HG03108 (cell line): ENCODE measurements at regions not wholly inside any gene's neighbourhood (a gene's known extent, or its start where the extent isn't known, plus 50 kb on each side); places are given as distances from the start of the nearest gene placed in this dataset.

ENCODE experiments used
- ATAC-seq: cut with Tn5 transposase; IDR thresholded peaks from one replicate; pipeline ENCODE4 v1.9.1; 2021; ENCODE audit warnings: moderate library complexity; ENCODE audit not compliant: unreplicated experiment

GRCh38 chr2:37541516-37541915 lies 129.9 kb downstream of the CDC42EP3 start:
- ATAC-seq = no peak

DNA sequence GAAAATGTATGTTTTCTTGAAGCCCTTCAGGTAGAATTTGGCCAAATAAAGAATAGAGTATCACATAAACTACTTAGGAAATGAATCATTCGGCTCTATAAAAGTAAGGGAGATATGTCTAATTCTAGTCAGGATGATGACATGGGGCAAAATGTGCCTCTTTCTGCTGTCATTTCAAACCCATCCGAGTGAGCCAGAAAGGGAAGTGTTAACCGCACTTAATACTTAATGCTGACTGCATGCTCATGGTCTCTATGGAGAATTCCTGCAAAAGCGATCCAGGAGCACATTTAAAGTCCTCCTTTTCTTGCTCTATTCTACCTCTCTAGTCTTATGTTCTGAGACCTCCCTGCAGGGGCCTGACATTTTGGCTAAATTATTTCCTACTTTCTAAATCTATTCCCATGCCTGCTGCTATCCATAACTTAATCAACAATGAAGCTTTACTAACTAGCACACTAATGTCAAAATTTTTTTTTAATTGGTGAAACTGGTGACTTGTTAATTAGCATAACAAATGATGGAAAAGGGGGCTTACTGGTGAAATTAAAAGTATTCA lies 127.4 kb downstream of the CDC42EP3 start:
- ATAC-seq = no peak

GRCh38 chr2:37544591-37545031 lies 126.8 kb downstream of the CDC42EP3 start:
- no peak for ATAC-seq

DNA sequence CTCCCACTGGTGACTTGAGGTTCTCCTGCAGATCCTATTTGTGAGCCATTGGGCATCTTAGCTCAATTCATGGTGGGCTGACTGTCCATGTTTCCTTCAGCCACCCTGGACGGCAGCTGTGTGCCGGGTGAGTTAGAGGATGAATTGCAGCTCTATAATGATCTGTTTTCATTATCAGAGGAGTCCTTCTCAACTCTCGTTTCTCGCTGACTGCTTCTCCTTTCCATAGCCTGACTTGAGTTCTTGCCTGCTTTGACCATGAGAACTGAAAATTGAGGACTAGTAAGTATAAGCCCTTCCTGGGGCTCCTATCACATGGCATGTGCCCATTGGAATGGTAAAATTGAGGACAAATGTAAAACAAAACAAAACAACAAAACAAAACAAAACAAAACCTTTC lies 121.8 kb downstream of the CDC42EP3 start:
- no peak for ATAC-seq

DNA sequence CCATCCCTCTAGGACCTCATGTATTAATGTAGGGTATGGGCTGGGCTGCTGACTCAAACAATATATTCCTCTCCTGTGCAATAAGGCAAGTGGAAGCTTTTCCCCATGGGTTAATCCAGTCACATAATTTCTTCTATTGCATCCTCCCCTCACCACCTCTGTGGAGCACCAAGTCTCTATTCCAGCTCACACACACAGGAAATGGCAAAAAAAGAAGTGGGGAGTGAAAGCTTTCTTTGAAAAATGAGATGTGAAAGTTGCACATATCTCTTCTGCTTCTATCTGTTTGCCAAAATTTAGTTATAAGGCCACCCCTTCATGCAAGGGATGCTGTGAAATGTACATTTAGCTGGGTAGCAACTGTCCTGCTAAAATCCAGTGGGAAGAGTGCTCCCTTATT lies 121.3 kb downstream of the CDC42EP3 start:
- no peak for ATAC-seq

DNA sequence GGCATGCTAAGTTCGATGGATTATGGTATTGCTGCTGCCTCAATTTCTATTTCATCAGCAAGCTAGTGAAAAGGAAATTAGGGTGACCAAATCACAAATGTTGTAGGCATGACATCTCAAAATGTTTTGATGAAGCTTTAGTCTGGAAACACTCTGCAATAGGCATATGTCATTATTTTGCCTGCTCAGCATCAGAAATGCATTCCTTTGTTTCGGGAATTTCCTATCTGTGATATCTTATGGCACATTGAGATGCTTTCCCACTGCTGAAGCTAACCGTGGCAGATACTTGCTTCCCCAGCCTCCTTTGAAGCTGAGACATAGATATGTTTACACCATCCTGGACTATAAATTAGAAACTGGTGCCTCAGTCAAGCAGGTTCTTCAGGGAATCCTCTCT lies 119.7 kb downstream of the CDC42EP3 start:
- ATAC-seq = no peak

- ATAC-seq = no peak
Observed at GRCh38 chr2:37552339-37552738, 119.1 kb downstream of the CDC42EP3 start.

DNA sequence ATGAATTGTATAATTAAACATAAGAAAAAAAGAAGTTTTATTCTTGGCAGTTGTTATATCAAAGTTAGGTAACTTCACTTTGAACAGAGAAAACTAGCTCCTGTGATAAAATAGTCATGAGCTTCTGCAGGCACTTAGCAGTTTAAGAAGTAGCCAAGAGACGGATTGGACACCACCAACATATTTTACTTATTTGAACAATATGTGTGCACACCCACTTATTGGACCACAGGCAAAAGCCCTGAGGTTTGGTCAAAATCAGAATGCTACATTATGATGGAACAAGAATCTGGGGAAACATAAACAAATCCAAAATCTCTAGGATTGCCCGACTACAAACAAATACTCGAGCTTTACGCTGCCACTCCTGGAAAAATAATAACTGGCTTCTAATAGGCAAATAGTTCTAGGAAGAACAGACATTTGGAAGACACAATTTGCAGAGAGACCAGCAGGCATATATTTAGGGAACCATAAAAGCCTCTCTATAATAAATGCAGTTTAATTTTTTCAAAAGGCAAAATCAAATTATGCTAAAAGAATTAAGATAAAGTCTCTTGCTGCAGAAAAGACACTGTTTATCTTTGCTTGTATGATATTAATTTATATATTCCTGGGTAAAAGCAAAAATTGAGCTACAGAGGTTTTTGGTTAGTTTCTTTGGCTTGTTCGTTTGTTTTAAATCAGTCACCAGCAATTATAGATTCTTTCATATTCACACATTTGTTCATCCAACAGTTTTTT lies 117.9 kb downstream of the CDC42EP3 start:
- no peak for ATAC-seq

- ATAC-seq = no peak
Observed at GRCh38 chr2:37554155-37554510, 117.3 kb downstream of the CDC42EP3 start.

- ATAC-seq = no peak
Observed at GRCh38 chr2:37554687-37555086, 116.8 kb downstream of the CDC42EP3 start.

DNA sequence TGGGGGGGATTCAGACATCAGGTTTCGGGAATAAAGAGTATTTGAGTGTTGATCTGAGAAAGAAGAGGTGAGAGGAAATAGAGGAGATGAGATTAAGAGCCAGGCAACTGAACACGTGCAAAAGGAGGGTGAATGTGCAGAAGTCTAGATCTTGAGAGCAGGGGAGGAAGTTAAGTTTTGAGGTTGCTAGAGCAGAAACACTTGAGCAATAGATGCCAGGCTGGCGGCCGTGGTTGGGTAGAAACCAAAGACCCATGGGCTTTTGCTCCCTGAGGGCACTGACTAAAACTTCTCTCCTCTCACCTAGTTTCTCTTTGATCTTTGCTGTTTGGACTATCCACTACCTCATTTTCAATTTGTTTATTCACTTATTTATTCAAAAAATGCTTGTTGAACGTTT lies 116.0 kb downstream of the CDC42EP3 start:
- peak; percentile 48 for ATAC-seq

- ATAC-seq = no peak
Observed at GRCh38 chr2:37556256-37556655, 115.2 kb downstream of the CDC42EP3 start.

- peak; percentile 55 for ATAC-seq
Observed at GRCh38 chr2:37558623-37559022, 112.8 kb downstream of the CDC42EP3 start.

GRCh38 chr2:37560241-37560848 lies 111.1 kb downstream of the CDC42EP3 start:
- ATAC-seq = no peak

DNA sequence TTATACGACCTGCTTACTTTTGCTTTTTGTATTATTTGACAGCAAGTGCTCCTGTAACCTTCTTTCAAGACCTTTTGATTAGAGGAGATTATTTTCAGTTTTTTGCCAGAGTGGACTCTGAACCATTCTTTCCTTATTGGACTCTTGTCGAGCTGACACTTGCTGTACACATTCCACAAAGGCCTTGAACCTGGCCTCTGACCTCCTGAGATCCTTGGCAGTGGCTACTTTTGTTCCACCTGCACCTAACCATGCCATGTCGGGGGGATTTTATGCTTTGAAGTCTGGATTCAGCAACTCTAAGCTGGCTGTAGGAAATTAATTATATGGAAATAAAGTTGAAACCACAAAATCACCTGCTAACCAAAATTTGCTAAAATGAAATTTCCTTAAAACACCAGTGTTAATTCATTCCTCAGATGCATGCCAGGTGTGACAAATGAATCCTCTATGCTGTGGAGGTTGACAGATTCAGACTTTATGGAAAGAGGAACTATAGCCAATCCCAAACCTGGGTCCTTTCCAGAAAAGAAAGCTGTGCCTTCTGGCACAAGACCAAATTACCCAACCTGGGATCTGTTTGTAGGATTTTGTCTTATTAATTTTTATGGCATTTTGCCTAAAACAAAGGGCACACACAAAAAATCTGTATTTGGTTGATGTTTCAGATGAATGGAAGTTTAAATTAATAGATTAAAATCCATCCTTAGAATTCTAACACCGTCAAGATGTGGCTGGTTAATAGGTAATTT lies 110.4 kb downstream of the CDC42EP3 start:
- ATAC-seq = no peak

DNA sequence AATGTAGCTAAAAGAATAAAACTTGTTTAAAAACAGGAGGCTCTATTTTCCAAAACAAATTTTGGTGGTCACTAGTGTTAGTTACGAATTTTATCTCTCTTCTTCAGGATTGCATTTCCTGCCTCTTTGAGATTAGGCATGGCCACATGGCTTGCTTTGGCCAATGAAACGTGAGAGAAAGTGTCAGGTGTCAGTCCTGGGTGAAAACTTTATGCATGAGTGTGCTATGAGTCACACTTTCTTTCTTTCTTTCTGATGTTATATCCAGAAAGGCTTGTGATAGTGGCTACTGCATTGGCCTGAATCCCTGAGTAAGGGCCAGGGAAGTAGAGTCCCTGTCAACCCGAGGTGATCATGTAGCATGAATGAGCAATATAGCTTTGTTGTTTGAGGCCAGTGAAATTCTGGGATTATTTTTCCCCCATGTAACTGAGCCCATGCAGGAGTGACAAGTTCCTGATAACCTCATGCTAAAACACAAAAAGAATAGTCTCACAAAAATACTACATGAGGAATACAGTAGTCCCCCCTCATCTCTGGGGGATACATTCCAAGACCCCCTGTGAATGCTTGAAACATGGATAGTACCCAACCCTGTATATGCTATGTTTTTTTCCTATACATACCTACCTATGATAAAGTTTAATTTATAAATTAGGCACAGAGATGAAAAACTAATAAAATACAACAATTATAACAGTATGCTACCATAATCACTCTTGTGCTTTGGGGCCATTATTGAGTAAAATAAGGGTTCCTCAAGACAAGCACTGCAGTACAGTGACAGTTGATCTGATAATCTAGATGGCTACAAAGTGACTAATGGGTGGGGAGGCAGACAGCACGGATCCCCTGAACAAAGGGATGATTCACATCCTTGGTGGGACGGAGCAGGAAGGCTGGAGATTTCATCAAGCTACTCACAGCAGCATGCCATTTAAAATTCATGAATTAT lies 109.5 kb downstream of the CDC42EP3 start:
- ATAC-seq = peak; percentile 55

DNA sequence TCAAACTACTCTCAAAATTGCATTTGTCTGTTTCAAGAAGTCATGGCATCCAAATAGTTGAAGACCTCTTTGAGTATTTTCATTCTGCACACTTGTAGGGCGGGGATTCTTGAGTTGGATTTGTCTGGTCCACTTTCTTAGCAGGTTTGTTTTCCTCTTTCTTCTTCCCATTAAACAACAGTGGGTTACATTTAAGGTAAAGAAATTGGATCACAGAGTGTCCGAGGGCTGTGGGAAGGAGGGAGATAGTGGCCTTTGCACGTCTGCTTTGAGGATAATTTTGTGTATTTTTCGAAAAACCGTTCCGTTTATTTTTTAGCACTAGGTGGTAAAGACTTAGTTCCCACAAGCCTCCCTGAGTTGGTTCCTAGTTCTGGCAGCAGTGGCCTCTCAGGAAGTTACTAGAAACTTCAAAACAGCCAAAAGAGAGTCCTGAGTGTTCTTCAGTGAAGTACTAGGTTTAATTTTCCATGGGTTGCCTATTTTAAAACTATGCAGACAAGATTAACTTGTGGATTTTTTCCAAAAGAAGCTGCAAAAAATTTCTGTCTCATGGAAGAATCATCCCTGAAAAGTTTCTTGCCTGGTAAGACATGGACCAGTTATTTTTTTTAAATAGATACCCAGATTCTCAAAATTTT lies 107.9 kb downstream of the CDC42EP3 start:
- ATAC-seq = no peak

- no peak for ATAC-seq
Observed at GRCh38 chr2:37564356-37564755, 107.1 kb downstream of the CDC42EP3 start.

DNA sequence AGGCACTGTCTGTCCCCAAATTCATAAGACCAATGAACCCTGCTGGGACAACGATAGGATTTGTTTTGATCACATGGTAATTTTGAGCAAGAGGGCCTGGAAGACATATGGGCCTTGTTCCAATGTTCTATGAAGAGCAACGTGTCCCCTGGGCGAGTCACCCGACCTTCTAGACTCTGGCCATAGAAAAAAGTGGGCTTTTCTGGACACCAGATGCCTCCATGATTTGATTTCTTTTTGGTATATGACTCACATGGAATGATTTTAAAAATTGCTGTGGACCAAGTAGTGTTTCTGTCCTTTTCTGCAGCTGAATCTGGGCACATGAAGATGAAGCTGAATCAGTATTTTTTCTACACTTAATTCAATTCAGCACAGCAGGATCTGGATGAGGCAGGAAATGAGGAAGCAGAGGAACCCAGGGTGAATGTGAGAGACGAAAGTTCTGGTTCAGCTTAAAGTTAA lies 104.9 kb downstream of the CDC42EP3 start:
- ATAC-seq = no peak

DNA sequence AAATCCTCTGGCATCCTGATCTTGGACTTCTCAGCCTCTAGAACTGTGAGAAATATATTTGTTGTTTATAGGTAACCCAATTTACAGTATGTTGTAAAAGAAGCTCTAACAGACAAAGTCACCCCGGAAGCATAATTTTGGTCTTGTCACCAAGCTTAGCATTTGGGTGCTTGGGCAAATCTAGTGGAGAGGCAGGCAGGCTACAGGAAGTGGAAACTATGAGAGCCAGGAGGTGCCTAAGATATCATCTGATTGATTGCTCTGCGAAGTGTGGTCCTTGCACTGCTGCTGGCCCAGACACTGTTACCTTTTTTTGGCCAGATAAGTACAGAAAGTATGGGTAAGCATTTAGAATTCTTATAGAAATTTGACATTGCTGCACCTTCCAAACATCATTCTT lies 102.9 kb downstream of the CDC42EP3 start:
- ATAC-seq = no peak
